ENCODE measurements at regions not wholly inside any gene's neighbourhood (a gene's known extent, or its start where the extent isn't known, plus 50 kb on each side); places are given as distances from the start of the nearest gene placed in this dataset.

- TF ChIP-seq POLR2A (IDR thresholded peaks at IDR 0.05): no peak
- TF ChIP-seq, protein P1, sequence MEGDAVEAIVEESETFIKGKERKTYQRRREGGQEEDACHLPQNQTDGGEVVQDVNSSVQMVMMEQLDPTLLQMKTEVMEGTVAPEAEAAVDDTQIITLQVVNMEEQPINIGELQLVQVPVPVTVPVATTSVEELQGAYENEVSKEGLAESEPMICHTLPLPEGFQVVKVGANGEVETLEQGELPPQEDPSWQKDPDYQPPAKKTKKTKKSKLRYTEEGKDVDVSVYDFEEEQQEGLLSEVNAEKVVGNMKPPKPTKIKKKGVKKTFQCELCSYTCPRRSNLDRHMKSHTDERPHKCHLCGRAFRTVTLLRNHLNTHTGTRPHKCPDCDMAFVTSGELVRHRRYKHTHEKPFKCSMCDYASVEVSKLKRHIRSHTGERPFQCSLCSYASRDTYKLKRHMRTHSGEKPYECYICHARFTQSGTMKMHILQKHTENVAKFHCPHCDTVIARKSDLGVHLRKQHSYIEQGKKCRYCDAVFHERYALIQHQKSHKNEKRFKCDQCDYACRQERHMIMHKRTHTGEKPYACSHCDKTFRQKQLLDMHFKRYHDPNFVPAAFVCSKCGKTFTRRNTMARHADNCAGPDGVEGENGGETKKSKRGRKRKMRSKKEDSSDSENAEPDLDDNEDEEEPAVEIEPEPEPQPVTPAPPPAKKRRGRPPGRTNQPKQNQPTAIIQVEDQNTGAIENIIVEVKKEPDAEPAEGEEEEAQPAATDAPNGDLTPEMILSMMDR (IDR thresholded peaks at IDR 0.05): no peak
These were observed 550.8 kb upstream of the CADM1 start for GRCh38 chr11:116055064-116055463.
